Loucy (cell line): ENCODE measurements at regions not wholly inside any gene's neighbourhood (a gene's known extent, or its start where the extent isn't known, plus 50 kb on each side); places are given as distances from the start of the nearest gene placed in this dataset.

Experiments
- CTCF ChIP-seq: fragments of 200-600 bp; sonication (generic); conservative IDR thresholded peaks from 2 replicates; pipeline ENCODE4 v1.5.1; 2014; ENCODE audit warnings: mild to moderate bottlenecking, antibody characterized with exemption, low read length
- EZH2phosphoT487 ChIP-seq: fragments of 200-600 bp; IDR thresholded peaks from 2 replicates; pipeline ENCODE4 v1.6.1; 2018; ENCODE audit warnings: antibody characterized with exemption, mild to moderate bottlenecking, moderate library complexity, borderline replicate concordance

GRCh38 chr11:130634186-130634585 is 185.7 kb downstream of the ADAMTS15 start:
- no peak for TF ChIP-seq CTCF
- TF ChIP-seq EZH2phosphoT487: no peak
